Esophagus squamous epithelium (tissue), 4 donors: ENCODE measurements at regions not wholly inside any gene's neighbourhood (a gene's known extent, or its start where the extent isn't known, plus 50 kb on each side); places are given as distances from the start of the nearest gene placed in this dataset.

Experiments
- CTCF ChIP-seq, 6 experiments: fragments of 450-650 bp in 4 of 6; fragments of 200-600 bp in 2 of 6; sonication (generic) in 2 of 6; IDR thresholded peaks; one replicate each; pipeline ENCODE4 v1.5.1; 2016 to 2019; ENCODE audit warnings: antibody characterized with exemption in 6 of 6, mild to moderate bottlenecking in 4 of 6, moderate library complexity in 4 of 6
- POLR2A ChIP-seq, 4 donors: fragments of 450-650 bp; IDR thresholded peaks; one replicate each; pipeline ENCODE4 v1.6.1; 2017; ENCODE audit warnings: antibody characterized with exemption in 4 of 4, mild to moderate bottlenecking in 4 of 4, moderate library complexity in 3 of 4

- no peak for TF ChIP-seq CTCF (IDR thresholded peaks at IDR 0.05)
- TF ChIP-seq POLR2A (IDR thresholded peaks at IDR 0.05): no peak
Measured at GRCh38 chr18:41783879-41784278, 171.2 kb upstream of the PIK3C3 start.
